ENCODE measurements at regions not wholly inside any gene's neighbourhood (a gene's known extent, or its start where the extent isn't known, plus 50 kb on each side); places are given as distances from the start of the nearest gene placed in this dataset.

DNA sequence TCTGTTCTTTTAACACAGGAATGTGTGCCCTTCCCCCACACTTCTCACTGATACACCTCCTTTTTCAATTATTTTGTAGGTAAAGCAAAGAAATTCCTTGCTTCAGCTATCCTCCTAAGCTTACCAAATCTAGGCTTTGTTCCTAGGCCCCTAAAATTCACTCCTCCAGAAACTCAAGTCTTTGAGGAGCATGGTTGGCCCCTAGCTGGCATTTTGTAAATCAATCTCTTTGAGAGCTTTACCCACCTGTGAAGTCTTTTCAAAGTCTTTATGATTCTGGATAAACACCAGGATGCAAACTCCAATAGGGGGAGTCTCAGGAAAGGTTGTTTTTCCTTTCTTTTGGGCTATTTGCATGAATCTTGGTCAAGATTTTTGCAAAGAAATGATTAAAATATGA is 82.9 kb upstream of the ZNF644 start:
- TF ChIP-seq, protein P1, sequence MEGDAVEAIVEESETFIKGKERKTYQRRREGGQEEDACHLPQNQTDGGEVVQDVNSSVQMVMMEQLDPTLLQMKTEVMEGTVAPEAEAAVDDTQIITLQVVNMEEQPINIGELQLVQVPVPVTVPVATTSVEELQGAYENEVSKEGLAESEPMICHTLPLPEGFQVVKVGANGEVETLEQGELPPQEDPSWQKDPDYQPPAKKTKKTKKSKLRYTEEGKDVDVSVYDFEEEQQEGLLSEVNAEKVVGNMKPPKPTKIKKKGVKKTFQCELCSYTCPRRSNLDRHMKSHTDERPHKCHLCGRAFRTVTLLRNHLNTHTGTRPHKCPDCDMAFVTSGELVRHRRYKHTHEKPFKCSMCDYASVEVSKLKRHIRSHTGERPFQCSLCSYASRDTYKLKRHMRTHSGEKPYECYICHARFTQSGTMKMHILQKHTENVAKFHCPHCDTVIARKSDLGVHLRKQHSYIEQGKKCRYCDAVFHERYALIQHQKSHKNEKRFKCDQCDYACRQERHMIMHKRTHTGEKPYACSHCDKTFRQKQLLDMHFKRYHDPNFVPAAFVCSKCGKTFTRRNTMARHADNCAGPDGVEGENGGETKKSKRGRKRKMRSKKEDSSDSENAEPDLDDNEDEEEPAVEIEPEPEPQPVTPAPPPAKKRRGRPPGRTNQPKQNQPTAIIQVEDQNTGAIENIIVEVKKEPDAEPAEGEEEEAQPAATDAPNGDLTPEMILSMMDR (IDR thresholded peaks at IDR 0.05), result no peak
- TF ChIP-seq POLR2A (IDR thresholded peaks at IDR 0.05), result no peak

Measured in esophagus squamous epithelium (tissue), 4 donors.